HG02852 (cell line): ENCODE measurements at regions not wholly inside any gene's neighbourhood (a gene's known extent, or its start where the extent isn't known, plus 50 kb on each side); places are given as distances from the start of the nearest gene placed in this dataset.

Experiments
- ATAC-seq: cut with Tn5 transposase; IDR thresholded peaks from one replicate; pipeline ENCODE4 v1.9.1; 2021; ENCODE audit warnings: mild to moderate bottlenecking, moderate library complexity; ENCODE audit not compliant: unreplicated experiment

DNA sequence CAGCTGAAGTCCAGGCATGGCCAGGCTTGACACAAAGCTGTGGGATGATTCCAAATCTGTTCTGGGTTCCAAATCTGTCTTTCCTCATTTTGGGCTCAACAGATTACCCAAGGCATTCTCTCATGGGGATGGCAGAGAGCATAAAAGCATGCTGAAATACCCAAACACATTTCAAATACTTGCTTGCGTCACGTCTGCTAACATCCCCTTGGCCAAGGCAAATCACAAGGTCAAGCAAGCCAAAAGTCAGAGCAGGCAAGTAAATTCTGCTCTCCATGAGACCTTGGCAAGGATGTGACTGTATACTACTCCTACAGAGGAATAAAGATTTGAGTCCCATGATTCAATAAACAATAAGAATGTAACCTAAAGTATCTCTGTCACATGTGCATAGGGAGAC is 306.7 kb downstream of the EPB41L4A start:
- no peak for ATAC-seq

DNA sequence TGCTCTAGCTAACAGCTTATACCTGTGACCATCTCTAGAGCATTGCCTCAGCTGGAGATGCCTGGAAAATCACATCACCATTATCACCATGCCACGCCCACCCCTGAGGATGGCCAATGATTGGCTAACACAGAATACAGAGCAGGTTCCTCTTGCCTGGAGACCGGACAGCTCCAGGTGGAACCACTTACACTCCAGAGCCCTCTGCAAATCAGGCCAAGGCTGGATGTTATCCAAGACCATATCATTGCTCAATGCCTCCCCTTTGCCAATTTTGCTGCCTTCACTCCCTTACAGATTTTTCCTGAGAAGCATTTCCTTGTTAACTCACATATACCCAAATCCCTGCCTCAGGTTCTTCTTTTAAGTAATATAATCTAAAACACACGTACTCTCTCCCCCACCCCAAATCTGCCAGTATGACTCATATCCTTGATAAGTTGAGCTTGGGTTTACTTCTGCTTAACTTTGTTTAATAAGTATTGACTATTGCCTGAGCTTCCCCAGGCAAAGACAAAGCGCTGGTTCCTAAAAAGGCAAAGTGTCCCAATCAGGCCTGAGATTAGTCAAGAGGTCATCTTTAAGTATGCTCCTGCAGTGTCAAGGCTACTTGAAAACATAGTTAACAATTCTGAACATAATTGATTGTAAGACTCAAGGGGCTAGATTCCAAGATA is 309.6 kb downstream of the EPB41L4A start:
- no peak for ATAC-seq

DNA sequence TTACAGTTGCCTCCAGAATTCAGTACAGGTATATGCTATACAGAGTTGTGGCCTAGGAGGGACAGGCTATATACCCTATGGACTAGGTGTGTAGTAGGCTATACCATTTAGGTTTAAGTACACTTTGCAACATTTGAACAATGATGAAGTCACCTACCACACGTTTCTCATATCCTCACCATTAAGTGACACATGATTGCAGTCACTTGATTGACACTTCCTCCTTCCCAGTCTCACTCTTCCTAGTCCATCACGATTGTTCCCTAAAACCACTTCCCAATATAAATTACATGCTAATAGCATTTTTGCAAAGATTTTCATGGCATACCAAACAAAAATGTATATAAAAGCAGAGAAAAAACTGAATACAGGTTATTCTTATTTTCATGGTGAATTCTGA is 312.2 kb downstream of the EPB41L4A start:
- no peak for ATAC-seq

DNA sequence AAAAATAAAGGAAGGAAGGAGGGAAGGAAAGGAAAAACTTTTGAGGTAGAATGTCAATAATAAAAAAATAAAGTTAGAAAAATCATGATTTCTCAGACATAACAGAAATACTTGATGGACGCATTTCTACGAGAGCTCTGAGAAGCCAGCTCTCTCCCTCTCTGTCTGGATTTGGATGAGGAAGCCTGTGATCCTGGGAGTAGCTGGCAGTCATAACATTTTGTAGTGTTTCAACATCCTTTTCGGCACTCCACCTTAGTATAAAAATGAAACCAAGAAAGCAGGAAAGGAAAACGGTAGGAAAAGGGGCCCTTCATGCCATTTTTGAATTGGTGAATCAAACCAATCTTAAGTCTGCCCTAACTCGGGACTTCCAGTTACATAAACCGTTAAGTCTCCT is 321.3 kb downstream of the EPB41L4A start:
- ATAC-seq = no peak

DNA sequence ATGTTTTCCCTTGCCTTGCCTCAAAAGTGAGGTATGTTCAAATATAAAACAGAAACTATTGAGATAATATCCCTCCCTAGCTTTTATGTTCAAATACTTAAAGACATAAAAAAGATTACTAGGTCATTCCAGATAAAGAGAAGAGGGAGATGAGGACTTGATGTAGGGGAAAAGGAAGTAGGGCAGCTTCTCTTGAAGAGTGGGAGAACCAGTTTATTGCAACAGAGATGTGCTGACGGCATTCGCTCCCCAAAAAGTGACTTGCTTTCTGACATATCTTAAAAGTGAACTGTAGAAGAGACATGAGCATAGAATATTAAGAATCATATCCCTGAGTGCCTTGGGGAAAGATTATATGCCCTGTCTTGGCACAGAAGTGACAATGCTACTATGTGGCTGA is 330.2 kb upstream of the NREP start:
- ATAC-seq = no peak

DNA sequence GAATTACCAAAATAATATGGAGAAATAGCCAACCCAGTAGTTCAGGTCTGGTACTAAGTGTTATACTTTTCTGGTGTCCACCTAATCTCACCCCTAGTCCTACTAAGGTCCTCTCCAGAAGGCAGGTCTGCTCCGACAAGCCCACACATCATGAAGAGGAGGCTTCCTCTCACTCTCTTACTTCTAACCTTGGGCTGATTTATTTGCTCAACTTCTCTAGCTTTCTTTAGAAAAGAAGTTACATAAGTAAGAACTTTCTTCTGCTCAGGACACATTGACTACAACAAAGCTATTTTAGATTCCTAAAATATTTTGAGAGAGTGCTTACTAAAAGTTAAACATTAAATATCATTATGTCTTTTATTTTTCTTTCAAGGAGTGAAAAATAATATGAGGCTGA is 329.7 kb upstream of the NREP start:
- no peak for ATAC-seq

DNA sequence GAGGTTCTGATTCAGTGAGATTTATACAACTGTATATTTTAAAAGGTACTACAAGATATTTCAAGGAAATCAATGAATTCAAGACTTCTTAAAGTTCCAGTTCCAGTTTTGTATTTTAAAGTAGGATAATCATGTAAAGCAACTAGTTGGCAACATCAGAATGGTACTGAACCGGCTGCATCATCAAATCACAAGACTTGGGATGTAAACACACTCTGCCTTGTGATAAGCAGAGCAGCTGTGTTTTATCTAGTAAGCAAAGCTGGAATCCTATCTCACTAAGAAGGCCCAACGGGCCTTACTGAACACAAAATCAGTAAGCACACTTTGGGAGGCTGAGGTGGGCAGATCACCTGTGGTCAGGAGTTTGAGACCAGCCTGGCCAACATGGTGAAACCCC is 327.2 kb upstream of the NREP start:
- ATAC-seq = no peak

DNA sequence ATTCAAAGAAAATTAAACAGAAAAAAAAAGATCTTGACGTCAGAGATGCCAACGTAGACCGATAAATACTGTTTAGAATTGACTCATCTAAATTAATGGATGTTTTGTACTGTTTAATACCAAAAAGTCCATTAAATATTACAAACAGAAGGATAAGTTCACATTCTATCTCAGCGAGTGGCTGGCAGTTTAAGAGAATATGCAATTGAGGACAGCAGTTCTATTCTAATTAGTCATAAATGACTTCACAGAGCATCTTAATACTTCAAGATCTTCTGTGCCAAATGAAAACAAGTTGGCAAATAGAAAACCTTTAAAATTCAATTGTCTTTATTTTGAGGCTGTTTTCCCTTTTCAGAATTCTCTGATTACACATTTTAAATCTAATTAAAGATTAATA is 326.6 kb upstream of the NREP start:
- ATAC-seq = no peak

DNA sequence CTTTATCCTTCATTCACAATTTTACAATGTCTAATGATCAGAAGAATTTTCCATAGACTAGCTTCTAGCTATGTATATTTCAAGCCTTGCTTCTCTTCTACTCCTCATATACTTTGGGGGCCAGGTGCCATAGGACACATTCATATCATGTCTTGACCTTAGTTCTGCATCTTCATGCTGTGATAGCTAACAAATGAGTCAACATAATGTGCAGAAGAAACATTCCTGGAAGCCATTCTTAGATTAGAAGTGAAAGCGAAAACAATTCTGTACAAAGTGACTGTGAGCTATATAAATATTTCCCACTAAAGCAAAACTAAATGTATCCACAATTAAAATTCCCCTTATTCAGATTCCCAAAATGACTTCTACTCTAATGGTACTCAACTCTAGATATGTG is 320.2 kb upstream of the NREP start:
- ATAC-seq = peak; percentile 89

DNA sequence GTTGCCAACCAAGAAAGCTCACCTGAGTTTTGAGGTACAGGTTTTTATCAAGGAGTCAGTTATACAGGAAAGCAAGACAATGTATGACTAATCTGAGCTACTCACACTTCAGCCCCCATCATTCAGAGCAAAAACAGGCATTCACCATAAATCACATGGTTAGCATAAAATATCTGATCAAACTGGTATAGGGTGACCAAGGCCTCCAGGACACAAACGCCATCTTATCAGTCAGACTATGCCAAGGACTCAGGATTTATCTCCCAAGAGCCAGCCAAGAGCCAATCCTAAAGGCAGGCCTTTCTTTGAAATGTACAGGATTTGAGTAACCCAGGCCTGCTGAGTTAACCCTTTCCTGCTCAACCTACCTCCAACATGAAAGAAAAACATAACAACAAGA is 313.0 kb upstream of the NREP start:
- ATAC-seq = no peak

DNA sequence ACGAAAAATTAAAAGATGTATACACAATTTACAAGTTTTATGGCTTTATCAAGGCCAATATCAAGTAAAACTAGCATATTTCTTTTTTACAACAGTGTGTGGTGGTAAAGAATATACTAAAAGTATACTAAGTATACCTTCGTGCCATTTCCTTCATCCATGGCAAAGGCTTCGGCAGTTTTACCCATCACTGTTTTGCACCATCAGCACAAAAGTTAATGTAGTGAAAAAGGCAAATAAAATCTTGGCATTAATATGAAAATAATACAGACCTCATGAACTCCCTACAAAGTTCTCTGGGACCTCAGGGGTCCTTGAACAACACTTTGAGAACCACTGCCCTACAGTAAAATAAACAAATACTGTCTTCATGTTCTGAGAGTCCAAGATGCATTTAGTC is 312.3 kb upstream of the NREP start:
- no peak for ATAC-seq

DNA sequence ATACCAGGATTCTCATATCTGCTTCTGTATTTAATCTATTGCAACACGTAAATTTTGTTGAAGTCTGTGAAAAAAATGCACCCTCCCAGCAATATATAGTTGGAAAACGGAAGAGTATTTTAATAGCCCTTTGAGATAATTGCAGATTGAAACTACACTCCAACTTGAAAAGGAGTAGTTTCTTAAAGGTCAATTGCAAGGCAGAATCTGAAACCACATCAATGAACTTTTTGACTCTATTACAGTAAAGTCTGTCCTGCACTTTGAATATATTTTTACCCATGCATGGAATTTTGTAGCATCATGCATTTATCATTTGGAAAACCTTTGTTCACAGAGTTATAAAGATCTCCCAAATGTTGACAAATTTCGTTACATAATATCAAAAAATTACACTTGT is 311.6 kb upstream of the NREP start:
- ATAC-seq = no peak

DNA sequence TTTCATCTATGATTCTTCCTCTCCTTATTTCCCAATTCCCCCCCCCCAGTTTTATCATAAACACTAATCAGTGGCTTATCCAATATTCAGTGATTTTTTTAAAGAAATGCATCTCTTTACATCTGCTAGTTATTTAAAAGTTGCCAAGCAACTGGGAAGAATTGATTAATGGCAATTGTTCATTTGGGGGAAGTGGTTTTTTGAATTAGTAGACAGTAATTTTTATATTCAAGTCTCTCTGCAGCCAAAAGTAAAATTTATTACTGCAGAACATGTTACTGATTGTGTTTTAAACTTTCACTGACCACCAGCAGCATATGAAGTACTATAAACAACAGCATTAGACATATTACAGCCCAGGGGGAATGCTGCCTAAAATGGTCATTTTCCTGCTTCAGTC is 308.8 kb upstream of the NREP start:
- no peak for ATAC-seq

DNA sequence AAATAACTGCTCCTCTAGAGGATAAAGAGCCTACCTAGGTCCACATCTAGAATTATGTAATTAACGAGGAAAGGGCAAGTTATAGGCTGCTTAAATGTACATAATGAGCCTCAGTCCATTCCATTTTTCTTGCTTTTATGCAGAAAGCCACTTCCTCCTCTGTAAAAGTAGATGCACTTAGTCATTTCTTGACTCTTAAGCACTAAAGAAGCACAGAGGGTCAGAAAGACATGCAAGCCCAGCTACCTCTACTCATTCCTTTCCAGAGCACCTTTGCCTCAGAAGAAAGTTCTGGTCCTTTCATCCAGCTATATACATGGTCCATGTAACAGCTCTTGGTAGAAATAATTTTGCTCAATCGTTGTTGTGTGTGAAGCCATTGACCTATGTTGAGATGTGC is 308.0 kb upstream of the NREP start:
- peak; percentile 84 for ATAC-seq

DNA sequence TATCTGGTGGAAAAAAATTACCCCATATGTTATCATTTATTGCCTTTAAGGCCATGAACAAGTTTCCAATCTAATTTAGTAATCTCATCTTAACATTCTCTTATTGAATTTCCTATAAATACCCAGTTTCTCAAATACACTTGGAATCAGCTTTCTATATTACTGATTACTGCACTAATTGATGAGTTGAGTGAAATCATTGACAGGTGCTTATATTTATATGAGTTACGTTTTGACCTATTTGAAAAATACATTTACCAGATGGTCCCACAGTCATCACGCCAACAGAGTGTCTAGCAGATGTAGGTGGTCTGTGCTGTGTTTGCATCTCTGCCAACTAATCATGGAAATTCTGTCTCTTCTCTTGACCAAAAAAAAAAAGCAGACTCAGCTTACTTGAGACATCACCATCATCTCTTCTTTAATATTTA is 307.3 kb upstream of the NREP start:
- ATAC-seq = no peak

DNA sequence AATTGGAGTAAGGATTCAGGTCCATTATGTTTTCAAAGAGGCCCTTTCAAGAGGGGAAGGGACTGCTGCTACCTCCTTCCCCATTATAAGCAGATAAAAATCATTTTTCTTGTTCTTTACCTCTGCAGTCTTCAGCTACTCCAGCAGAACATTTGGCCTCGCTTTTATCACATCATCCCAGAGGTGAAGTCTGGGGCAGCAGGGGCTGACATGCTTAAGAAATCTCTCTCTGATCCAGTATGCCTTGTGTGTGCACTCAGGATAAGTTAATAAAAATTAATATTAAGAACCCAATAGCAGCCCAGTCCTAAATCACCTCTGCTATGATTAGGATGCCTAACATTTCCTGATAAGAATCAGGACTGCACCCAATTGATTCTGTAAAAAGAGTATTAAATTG is 306.9 kb upstream of the NREP start:
- no peak for ATAC-seq

DNA sequence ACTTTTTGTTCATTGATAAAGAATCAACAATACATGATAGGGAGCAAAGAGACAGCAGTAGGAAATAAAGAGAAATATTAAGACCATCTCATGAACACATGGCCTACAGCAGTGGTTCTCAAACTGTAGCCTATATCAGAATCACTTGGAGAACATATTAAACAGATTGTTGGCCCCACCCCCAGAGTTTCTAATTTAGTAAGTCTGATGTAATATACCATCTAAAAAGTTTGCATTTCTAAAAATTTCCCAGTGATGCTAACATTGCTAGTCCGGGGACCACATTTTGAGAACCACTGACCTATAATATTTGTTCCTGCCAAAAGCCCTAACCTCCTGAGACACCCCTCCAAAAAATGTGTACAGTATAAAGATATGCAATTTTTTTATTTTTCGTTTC is 306.2 kb upstream of the NREP start:
- ATAC-seq = no peak

DNA sequence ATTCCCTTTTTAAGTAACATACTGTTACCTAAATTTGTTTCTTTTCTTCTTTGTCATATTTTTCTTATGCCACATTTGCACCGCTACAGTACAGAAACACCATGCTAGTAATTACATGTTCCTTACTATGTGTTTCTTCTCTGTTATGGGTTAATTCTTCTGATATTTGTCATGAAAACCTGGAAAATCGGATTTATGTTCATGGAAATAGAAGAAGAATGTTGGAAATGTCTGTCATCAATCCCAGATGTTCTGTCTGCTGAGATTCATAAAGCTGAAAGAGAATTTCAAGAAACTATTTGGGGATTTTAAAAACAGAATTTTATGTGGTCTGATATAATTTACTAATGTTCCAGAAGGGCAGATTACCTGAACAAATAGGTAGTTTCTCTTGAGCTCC is 305.2 kb upstream of the NREP start:
- no peak for ATAC-seq

DNA sequence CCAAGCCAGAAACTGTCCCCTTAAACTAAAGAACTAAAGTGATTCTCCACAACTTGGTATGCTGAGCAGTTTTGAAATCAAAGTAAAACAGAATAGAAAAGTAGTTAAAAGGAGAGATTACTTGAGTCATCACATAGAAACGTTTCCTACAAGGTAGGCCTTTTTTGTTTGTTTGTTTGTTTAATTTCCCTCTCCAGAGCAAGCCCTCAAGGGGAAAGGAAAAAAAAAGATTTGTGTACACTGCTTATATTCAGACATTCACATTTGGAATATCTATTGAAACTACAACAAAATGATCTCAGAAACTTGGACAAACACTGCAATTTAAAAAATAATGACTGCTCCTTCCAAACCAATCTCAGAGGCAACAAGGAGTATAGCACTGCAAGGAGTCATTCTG is 304.7 kb upstream of the NREP start:
- ATAC-seq = no peak

DNA sequence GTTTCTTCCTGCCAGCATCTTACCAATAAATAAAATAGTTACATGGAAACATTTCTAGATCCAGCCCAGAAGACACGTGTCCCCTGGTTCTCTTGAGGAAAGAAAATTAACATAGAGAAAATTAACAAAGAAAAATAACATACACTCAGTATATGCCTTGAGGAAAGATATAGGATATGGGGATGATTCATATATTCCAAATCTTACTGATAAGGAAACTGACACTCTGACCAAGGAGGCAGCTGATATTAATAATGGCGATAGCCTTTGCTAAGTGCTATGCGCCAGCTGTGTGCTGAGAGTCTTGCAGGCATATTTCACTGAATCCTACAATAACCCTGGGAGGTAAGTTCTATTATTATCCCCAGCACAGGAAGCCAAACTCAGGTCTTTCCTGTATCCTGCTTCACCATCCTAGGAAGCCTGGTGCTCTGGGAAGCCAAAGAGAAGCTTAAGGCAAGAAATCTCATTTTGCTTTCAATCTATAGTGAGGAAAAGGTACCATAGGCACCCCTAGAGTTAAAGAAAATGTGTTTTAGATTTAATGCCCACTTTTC is 302.7 kb upstream of the NREP start:
- no peak for ATAC-seq

DNA sequence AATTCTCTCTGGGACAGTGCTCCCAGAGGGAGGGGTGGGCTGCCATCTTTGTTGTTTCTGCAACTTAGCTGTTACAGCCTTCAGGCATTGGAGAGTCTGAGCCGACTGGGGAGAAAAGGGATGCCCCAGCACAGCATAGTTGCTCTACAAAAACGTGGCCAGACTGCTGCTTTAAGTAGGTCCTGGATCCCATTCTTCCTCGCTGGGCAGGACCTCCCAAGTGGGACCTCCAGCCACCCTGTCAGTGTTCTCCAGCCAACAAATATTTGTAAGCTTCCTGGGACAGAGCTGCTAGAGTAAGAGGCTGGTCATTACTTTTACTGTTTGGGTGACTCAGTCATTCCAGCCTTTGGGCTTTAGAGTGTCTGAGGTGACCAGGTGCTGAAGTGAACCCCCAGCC is 292.7 kb upstream of the NREP start:
- ATAC-seq = no peak

DNA sequence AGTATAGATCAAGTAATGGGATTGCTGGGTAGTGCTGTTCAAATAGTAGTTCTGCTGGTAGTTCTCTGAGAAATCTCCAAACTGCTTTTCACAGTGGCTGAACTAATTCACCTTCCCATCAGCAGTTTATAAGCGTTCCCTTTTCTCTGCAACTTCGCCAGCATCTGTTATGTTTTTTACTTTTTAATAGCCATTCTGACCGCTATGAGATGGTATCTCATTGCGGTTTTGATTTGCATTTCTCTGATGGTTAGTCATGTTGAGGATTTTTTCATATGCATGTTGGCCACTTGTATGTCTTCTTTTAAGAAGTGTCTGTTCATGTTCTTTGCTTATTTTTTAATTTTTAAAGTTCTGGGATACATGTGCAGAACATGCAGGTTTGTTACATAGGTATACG is 279.2 kb upstream of the NREP start:
- no peak for ATAC-seq

DNA sequence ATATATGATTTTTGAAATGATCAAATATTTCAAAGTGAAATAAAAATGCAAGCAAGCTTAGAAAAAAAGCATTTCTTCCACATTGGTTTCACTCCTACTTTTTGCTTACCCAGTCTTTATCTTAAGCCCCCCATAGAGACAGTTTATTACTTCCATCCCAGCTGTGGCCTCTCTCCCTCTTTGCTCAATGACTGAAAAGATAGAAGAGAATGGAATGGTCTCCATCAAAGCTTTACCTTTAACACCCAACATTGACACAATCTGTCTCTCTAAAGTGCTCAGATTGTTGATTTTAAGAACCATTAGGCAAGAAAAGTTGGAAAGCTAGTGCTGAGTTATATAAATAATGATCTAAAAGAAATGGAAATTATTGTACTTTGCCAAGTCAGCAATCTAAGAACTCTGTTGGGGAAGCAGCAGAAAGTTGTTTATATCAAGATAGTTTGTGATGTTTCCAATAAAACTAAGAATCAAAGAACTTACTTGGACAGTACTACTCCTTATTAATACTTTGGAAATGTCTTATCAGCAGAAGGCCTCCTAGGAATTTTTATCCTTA is 277.5 kb upstream of the NREP start:
- no peak for ATAC-seq
